IMR-90 (cell line): ENCODE measurements at regions not wholly inside any gene's neighbourhood (a gene's known extent, or its start where the extent isn't known, plus 50 kb on each side); places are given as distances from the start of the nearest gene placed in this dataset.

Source experiments
- ATAC-seq: fragments of 200-7000 bp; cut with Tn5 transposase; 2 replicates; pipeline ENCODE4 v1.9.1; 2020; ENCODE audit warnings: low read depth, mild to moderate bottlenecking, moderate library complexity
- BruUV-seq: library from RNA; stranded (reverse); fragments of 400-500 nt; replicated peaks from 2 replicates; lab custom pipeline; 2021; lab: Mats Ljungman, UMichigan
- CTCF ChIA-PET: fragments of 300-600 bp; formaldehyde crosslinking; extraction: SDS; loops from one replicate; lab custom pipeline; 2021; ENCODE audit warnings: antibody characterized with exemption; lab: Yijun Ruan, JAX
- POLR2A ChIA-PET: fragments of 300-600 bp; sonication (Branson Sonifier 250); formaldehyde crosslinking; loops from one replicate; lab custom pipeline; 2022; ENCODE audit warnings: antibody characterized with exemption; ENCODE audit not compliant: unreplicated experiment; lab: Charles Lee
- DNase-seq: peaks from one replicate; pipeline ENCODE4 v3.0.0; 2013
- H2AFZ ChIP-seq: replicated peaks from 2 replicates; pipeline ENCODE3; 2013; ENCODE audit warnings: low read length, mild to moderate bottlenecking; ENCODE audit not compliant: poor library complexity
- H2AK5ac ChIP-seq: 2 replicates; pipeline ENCODE4 v1.6.1; 2013; ENCODE audit warnings: low read depth, low read length, inconsistent platforms
- H2AK9ac ChIP-seq: replicated peaks from 2 replicates; pipeline ENCODE3; 2013; ENCODE audit warnings: mild to moderate bottlenecking, low read depth, low read length, moderate library complexity; ENCODE audit not compliant: poor library complexity
- H2BK120ac ChIP-seq: 2 replicates; pipeline ENCODE4 v1.6.1; 2013; ENCODE audit warnings: low read depth, low read length, inconsistent platforms
- H2BK15ac ChIP-seq: 3 replicates; pipeline ENCODE4 v1.6.1; 2013; ENCODE audit warnings: low read depth, low read length, inconsistent platforms
- H2BK20ac ChIP-seq: 2 replicates; pipeline ENCODE4 v1.6.1; 2013; ENCODE audit warnings: low read depth, mild to moderate bottlenecking, inconsistent platforms, low read length, moderate library complexity
- H2BK5ac ChIP-seq: 2 replicates; pipeline ENCODE4 v1.6.1; 2013; ENCODE audit warnings: mild to moderate bottlenecking, low read depth, low read length, inconsistent platforms; ENCODE audit not compliant: poor library complexity, severe bottlenecking
- H3K14ac ChIP-seq: replicated peaks from 2 replicates; pipeline ENCODE4 v1.6.1; 2013; ENCODE audit warnings: low read depth, low read length, inconsistent platforms
- H3K18ac ChIP-seq: 2 replicates; pipeline ENCODE4 v1.6.1; 2013; ENCODE audit warnings: low read depth, low read length, control low read depth
- H3K23ac ChIP-seq: 2 replicates; pipeline ENCODE4 v1.6.1; 2013; ENCODE audit warnings: low read depth, low read length, inconsistent platforms
- H3K27ac ChIP-seq: 2 replicates; pipeline ENCODE4 v1.5.1; 2013; ENCODE audit warnings: mild to moderate bottlenecking, control low read depth, low read length; ENCODE audit not compliant: insufficient read depth
- H3K27me3 ChIP-seq: 2 replicates; pipeline ENCODE4 v1.6.1; 2013; ENCODE audit warnings: low read length; ENCODE audit not compliant: control insufficient read depth, insufficient read depth
- H3K36me3 ChIP-seq: 2 replicates; pipeline ENCODE4 v1.6.1; 2013; ENCODE audit warnings: low read length, mixed read lengths; ENCODE audit not compliant: control insufficient read depth, insufficient read depth
- H3K4ac ChIP-seq: 2 replicates; pipeline ENCODE4 v1.6.1; 2013; ENCODE audit warnings: low read depth, low read length, inconsistent platforms
- H3K4me1 ChIP-seq: 2 replicates; pipeline ENCODE4 v1.6.1; 2013; ENCODE audit warnings: low read length, mixed read lengths; ENCODE audit not compliant: control insufficient read depth, insufficient read depth
- H3K4me2 ChIP-seq: 2 replicates; pipeline ENCODE4 v1.6.1; 2013; ENCODE audit warnings: low read depth, mild to moderate bottlenecking, control low read depth, low read length, moderate library complexity
- H3K4me3 ChIP-seq: 2 replicates; pipeline ENCODE4 v1.5.1; 2013; ENCODE audit warnings: low read depth, mild to moderate bottlenecking, control low read depth, low read length, moderate library complexity; ENCODE audit not compliant: insufficient read depth
- H3K56ac ChIP-seq: 2 replicates; pipeline ENCODE4 v1.6.1; 2013; ENCODE audit warnings: low read length, inconsistent platforms; ENCODE audit not compliant: insufficient read depth; ENCODE audit errors: extremely low read depth
- H3K79me1 ChIP-seq, 2 experiments: 2 replicates each; pipeline ENCODE4 v1.6.1; 2013; ENCODE audit warnings: low read length in 2 of 2, inconsistent platforms in 1 of 2, low read depth in 1 of 2
- H3K9ac ChIP-seq: 2 replicates; pipeline ENCODE4 v1.6.1; 2013; ENCODE audit warnings: low read depth, low read length, control low read depth
- H3K9me1 ChIP-seq: 2 replicates; pipeline ENCODE4 v1.6.1; 2013; ENCODE audit warnings: low read length, inconsistent platforms; ENCODE audit not compliant: insufficient read depth
- H3K9me3 ChIP-seq: 2 replicates; pipeline ENCODE4 v1.6.1; 2013; ENCODE audit warnings: low read length; ENCODE audit not compliant: control insufficient read depth, insufficient read depth
- H4K20me1 ChIP-seq: 2 replicates; pipeline ENCODE4 v1.6.1; 2013; ENCODE audit warnings: low read length, inconsistent platforms; ENCODE audit not compliant: insufficient read depth
- H4K5ac ChIP-seq: 2 replicates; pipeline ENCODE4 v1.6.1; 2013; ENCODE audit warnings: mild to moderate bottlenecking, low read depth, low read length, control low read depth
- H4K8ac ChIP-seq, 2 experiments: 2 replicates each; pipeline ENCODE4 v1.6.1; 2013; ENCODE audit warnings: low read depth in 2 of 2, low read length in 2 of 2, control low read depth in 1 of 2, inconsistent platforms in 1 of 2
- H4K91ac ChIP-seq: 2 replicates; pipeline ENCODE4 v1.6.1; 2013; ENCODE audit warnings: low read depth, low read length, inconsistent platforms; ENCODE audit not compliant: insufficient read depth
- BHLHE40 ChIP-seq: fragments of 150-350 bp; IDR thresholded peaks from 2 replicates; pipeline ENCODE4 v1.6.1; 2016; ENCODE audit warnings: mild to moderate bottlenecking, low read depth, low read length
- CEBPB ChIP-seq: IDR thresholded peaks from 2 replicates; pipeline ENCODE4 v1.6.1; 2012; ENCODE audit warnings: low read depth, low read length, improper control_type of control experiment
- FOS ChIP-seq: fragments of 150-350 bp; IDR thresholded peaks from 2 replicates; pipeline ENCODE4 v1.6.1; 2016; ENCODE audit warnings: low read depth, low read length
- MAFK ChIP-seq: IDR thresholded peaks from 2 replicates; pipeline ENCODE4 v1.6.1; 2012; ENCODE audit warnings: low read depth, low read length, improper control_type of control experiment
- MAZ ChIP-seq: IDR thresholded peaks from 2 replicates; pipeline ENCODE4 v1.6.1; 2012; ENCODE audit warnings: low read depth, mild to moderate bottlenecking, low read length, improper control_type of control experiment, moderate library complexity, borderline replicate concordance
- MXI1 ChIP-seq: IDR thresholded peaks from 2 replicates; pipeline ENCODE4 v1.6.1; 2012; ENCODE audit warnings: low read depth, mild to moderate bottlenecking, low read length, moderate library complexity, borderline replicate concordance
- NFE2L2 ChIP-seq: fragments of 150-350 bp; IDR thresholded peaks from 2 replicates; pipeline ENCODE4 v1.6.1; 2016; ENCODE audit warnings: low read depth, mild to moderate bottlenecking, low read length
- RAD21 ChIP-seq: IDR thresholded peaks from 2 replicates; pipeline ENCODE4 v1.6.1; 2012; ENCODE audit warnings: low read length, improper control_type of control experiment
- RCOR1 ChIP-seq: IDR thresholded peaks from 2 replicates; pipeline ENCODE4 v1.6.1; 2012; ENCODE audit warnings: mild to moderate bottlenecking, low read length, improper control_type of control experiment; ENCODE audit not compliant: insufficient replicate concordance
- WGBS, 2 experiments: methylation state at CpG; one replicate each; pipeline versions ENCODE4 v1.1.5 to v1.1.7; 2013; ENCODE audit warnings: missing lambda C conversion rate in 2 of 2; ENCODE audit not compliant: insufficient read length in 1 of 2; ENCODE audit errors: extremely low coverage in 2 of 2; 5-methylcytosine and 5-hydroxymethylcytosine counted together
- dilution Hi-C: fragments of 300-500 bp; cut with HindIII; formaldehyde crosslinking; loops from one replicate; pipeline ENCODE4 v1.14.3; 2018; ENCODE audit warnings: low sequenced_read_pairs; ENCODE audit not compliant: unreplicated experiment
- in situ Hi-C: fragments of 300-500 bp; cut with MboI; formaldehyde crosslinking; loops from 3 replicates; pipeline ENCODE4 v1.14.3; 2019; ENCODE audit warnings: low sequenced_read_pairs, inconsistent platforms, mixed read lengths
- intact Hi-C: fragments of 100-400 bp; cut with micrococcal nuclease; formaldehyde crosslinking; loops from 2 replicates; pipeline ENCODE4 v1.10.0; 2022
- TF ChIP-seq, protein P1 (sequence below): fragments of 150-350 bp; IDR thresholded peaks from 2 replicates; pipeline ENCODE4 v1.6.1; 2017; ENCODE audit warnings: mild to moderate bottlenecking, antibody characterized with exemption, low read length, low read depth
- TF ChIP-seq, protein P2 (sequence below): conservative IDR thresholded peaks from 2 replicates; pipeline ENCODE4 v1.5.1; 2012; ENCODE audit warnings: mild to moderate bottlenecking, low read depth, low read length, improper control_type of control experiment
- TF ChIP-seq, protein P3 (sequence below): fragments of 150-350 bp; IDR thresholded peaks from 2 replicates; pipeline ENCODE4 v1.6.1; 2016; ENCODE audit warnings: low read depth, mild to moderate bottlenecking, low read length, moderate library complexity, borderline replicate concordance

DNA sequence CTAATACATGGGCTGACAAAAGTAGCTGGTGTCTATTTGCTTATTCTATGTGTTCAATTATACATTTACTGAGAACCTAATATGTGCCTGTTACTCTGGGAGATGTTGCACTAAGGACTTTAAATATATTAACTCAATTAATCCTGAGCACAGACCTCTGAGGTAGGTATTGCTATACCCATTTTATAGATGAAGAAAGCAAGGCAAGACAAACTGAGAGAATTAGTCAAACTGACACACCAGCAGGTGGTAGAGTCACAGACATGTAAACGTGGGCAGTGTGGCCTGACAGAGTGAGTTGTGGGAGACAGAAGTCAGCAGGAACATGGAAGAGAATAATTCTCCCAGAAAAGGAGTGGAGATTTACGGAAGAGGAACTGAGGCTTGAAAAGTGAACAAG lies 428.9 kb downstream of the LPIN1 start:
- ChIA-PET POLR2A (no interaction called here), CTCF (interaction anchor here (0.7 kb wide), 1 partner anchor 286 kb away, joined by 4 read pairs; no protein-coding TSS in a partner anchor)
- Histone ChIP-seq H3K14ac (peak overlapping the region; percentile 25; the same call in 1 of the 2 replicates), H3K9me3 (no peaks in the 10 kb centered on the region), H3K9me1 (peaks cover 5% of the 10 kb centered on the region), H3K4me2 (no peak overlapping the region), H4K5ac (no peak overlapping the region), H2AK9ac (no peak overlapping the region), H4K20me1 (no peaks in the 10 kb centered on the region), H2BK20ac (no peak overlapping the region), H2BK15ac (no peak overlapping the region), H2BK5ac (no peak overlapping the region), H3K18ac (no peak overlapping the region; the same call in 1 of the 2 replicates), H3K9ac (no peak overlapping the region), H3K4me3 (no peak overlapping the region), H3K56ac (no peak overlapping the region), H2BK120ac (no peak overlapping the region), H3K27ac (no peak overlapping the region), H2AK5ac (no peak overlapping the region; the same call in 1 of the 2 replicates), H3K36me3 (no peaks in the 10 kb centered on the region), H2AFZ (no peak overlapping the region), H3K4ac (peak overlapping the region; percentile 33; the same call in 1 of the 2 replicates), H4K8ac (no peak overlapping the region), H3K79me1 (no peaks in the 10 kb centered on the region), H4K91ac (no peak overlapping the region), H3K23ac (no peak overlapping the region), H3K27me3 (no peaks in the 10 kb centered on the region), H3K4me1 (peaks cover 17% of the 10 kb centered on the region)
- dilution Hi-C loops (no loop called here), in situ Hi-C loops (no loop called here), intact Hi-C loops (loop anchor here (5.0 to 10.0 kb wide), 3 partner anchors 121 to 832 kb away; no protein-coding TSS in a partner anchor)
- no peak for ATAC-seq
- TF ChIP-seq, protein P1, sequence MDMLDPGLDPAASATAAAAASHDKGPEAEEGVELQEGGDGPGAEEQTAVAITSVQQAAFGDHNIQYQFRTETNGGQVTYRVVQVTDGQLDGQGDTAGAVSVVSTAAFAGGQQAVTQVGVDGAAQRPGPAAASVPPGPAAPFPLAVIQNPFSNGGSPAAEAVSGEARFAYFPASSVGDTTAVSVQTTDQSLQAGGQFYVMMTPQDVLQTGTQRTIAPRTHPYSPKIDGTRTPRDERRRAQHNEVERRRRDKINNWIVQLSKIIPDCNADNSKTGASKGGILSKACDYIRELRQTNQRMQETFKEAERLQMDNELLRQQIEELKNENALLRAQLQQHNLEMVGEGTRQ: no peak
- TF ChIP-seq NFE2L2 (no peak), FOS (no peak), MAZ (no peak), RCOR1 (no peak), RAD21 (no peak), MAFK (no peak), BHLHE40 (no peak), CEBPB (no peak), MXI1 (no peak)
- TF ChIP-seq, protein P2, sequence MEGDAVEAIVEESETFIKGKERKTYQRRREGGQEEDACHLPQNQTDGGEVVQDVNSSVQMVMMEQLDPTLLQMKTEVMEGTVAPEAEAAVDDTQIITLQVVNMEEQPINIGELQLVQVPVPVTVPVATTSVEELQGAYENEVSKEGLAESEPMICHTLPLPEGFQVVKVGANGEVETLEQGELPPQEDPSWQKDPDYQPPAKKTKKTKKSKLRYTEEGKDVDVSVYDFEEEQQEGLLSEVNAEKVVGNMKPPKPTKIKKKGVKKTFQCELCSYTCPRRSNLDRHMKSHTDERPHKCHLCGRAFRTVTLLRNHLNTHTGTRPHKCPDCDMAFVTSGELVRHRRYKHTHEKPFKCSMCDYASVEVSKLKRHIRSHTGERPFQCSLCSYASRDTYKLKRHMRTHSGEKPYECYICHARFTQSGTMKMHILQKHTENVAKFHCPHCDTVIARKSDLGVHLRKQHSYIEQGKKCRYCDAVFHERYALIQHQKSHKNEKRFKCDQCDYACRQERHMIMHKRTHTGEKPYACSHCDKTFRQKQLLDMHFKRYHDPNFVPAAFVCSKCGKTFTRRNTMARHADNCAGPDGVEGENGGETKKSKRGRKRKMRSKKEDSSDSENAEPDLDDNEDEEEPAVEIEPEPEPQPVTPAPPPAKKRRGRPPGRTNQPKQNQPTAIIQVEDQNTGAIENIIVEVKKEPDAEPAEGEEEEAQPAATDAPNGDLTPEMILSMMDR: no peak
- TF ChIP-seq, protein P3, sequence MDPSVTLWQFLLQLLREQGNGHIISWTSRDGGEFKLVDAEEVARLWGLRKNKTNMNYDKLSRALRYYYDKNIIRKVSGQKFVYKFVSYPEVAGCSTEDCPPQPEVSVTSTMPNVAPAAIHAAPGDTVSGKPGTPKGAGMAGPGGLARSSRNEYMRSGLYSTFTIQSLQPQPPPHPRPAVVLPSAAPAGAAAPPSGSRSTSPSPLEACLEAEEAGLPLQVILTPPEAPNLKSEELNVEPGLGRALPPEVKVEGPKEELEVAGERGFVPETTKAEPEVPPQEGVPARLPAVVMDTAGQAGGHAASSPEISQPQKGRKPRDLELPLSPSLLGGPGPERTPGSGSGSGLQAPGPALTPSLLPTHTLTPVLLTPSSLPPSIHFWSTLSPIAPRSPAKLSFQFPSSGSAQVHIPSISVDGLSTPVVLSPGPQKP: no peak
- DNase-seq: no peak
- no TSS peak for BruUV-seq
- WGBS, 2 experiments: 100% methylated on average over 1 of the region's 2 CpGs; no CpG with 5 or more reads in 1 of the 2 experiments
